ENCODE measurements at regions not wholly inside any gene's neighbourhood (a gene's known extent, or its start where the extent isn't known, plus 50 kb on each side); places are given as distances from the start of the nearest gene placed in this dataset.

- Histone ChIP-seq H2BK120ac (replicated peaks; ENCODE audit: low read depth, low read length) (no peak overlapping the region), H3K27me3 (replicated peaks in 1 of 4; ENCODE audit: control insufficient read depth in 3 of 4, extremely low read depth in 1 of 4, insufficient read depth in 3 of 4, low read length in 3 of 4) (no peaks in the 10 kb centered on the region), H3K18ac (ENCODE audit: extremely low read depth, low read length) (no peak overlapping the region), H3K9ac (replicated peaks in 1 of 4; ENCODE audit: extremely low read depth in 1 of 4, low read depth in 3 of 4, low read length in 3 of 4) (no peak overlapping the region), H2BK5ac (ENCODE audit: low read depth, low read length) (no peak overlapping the region), H3K79me1 (ENCODE audit: low read depth, low read length) (no peaks in the 10 kb centered on the region), H2BK12ac (ENCODE audit: low read depth, low read length) (no peak overlapping the region), H3K56ac (replicated peaks; ENCODE audit: insufficient read length, low read depth, low read length) (no peak overlapping the region), H3K9me3 (ENCODE audit: insufficient read depth in 2 of 2, low read depth in 1 of 2, low read length in 1 of 2) (no peaks in the 10 kb centered on the region), H4K5ac (ENCODE audit: insufficient read length, low read depth, low read length) (no peak overlapping the region), H4K8ac (ENCODE audit: extremely low read depth, insufficient read depth, low read length) (peak overlapping the region; percentile 59; the same call in 1 of the 2 replicates), H3K4me2 (ENCODE audit: insufficient read depth in 1 of 2, low read depth in 2 of 2, low read length in 2 of 2) (no peak overlapping the region), H3K79me2 (ENCODE audit: control insufficient read depth in 1 of 2, insufficient read depth in 2 of 2, low read length in 2 of 2) (no peaks in the 10 kb centered on the region), H3K4me1 (replicated peaks in 1 of 4; ENCODE audit: control insufficient read depth in 3 of 4, insufficient read depth in 4 of 4, low read length in 3 of 4) (peaks cover 0 to 9% (median 7%) of the 10 kb centered on the region in 4 experiments; a peak in 5 of 7 replicates), H3K4me3 (ENCODE audit: extremely low read depth in 1 of 4, insufficient read depth in 2 of 4, low read depth in 3 of 4, low read length in 4 of 4) (no peak overlapping the region), H4K91ac (replicated peaks; ENCODE audit: insufficient read length, low read length) (no peak overlapping the region), H2AK5ac (ENCODE audit: low read depth, low read length) (no peak overlapping the region), H3K14ac (ENCODE audit: insufficient read length) (no peak overlapping the region), H2BK15ac (ENCODE audit: low read length) (no peak overlapping the region), H3K23ac (ENCODE audit: insufficient read length) (no peak overlapping the region), H3K4ac (replicated peaks; ENCODE audit: insufficient read length, low read depth, low read length) (no peak overlapping the region), H2AFZ (ENCODE audit: low read length) (no peak overlapping the region), H2BK20ac (ENCODE audit: low read length) (no peak overlapping the region), H4K20me1 (replicated peaks in 1 of 2; ENCODE audit: control insufficient read depth in 1 of 2, insufficient read depth in 2 of 2, low read length in 2 of 2) (no peaks in the 10 kb centered on the region), H3K23me2 (ENCODE audit: low read depth, low read length) (no peaks in the 10 kb centered on the region), H3K36me3 (ENCODE audit: control insufficient read depth in 2 of 4, insufficient read depth in 4 of 4, low read length in 3 of 4) (no peaks in the 10 kb centered on the region), H3K27ac (ENCODE audit: low read depth, low read length) (no peak overlapping the region)
- CTCF ChIA-PET (ENCODE audit: partially characterized antibody) = no interaction called here
- DNase-seq (ENCODE audit: low read depth in 1 of 2, low spot score in 2 of 2) = peak in 1 of 2 experiments; percentile 33
- POLR2A ChIA-PET (ENCODE audit: partially characterized antibody) = no interaction called here
- 85% methylated on average over 11 of the region's 11 CpGs; no CpG with 5 or more reads in 1 of the 2 experiments for WGBS, 2 experiments (ENCODE audit: extremely low coverage in 1 of 2, insufficient coverage in 1 of 2, insufficient read length in 1 of 2, insufficient replicate concordance in 2 of 2, low coverage in 1 of 2, low lambda C conversion rate in 2 of 2, missing lambda C conversion rate in 1 of 2)
- FAIRE-seq = no peak
- TF ChIP-seq EGR1 (IDR thresholded peaks at IDR 0.05; ENCODE audit: borderline replicate concordance, low read depth, low read length) (no peak), CTBP2 (IDR thresholded peaks at IDR 0.05; ENCODE audit: borderline replicate concordance, insufficient read depth, insufficient read length, low read length) (no peak), RAD21 (IDR thresholded peaks at IDR 0.05 in 1 of 2, conservative IDR thresholded peaks at IDR 0.05 in 1 of 2; ENCODE audit: low read depth in 2 of 2, low read length in 2 of 2) (peak; percentile 28 to 52; a peak in 3 of 4 replicates), KDM1A (IDR thresholded peaks at IDR 0.05; ENCODE audit: borderline replicate concordance, low read length) (no peak), SIRT6 (IDR thresholded peaks at IDR 0.05; ENCODE audit: low read length) (no peak)
- TF ChIP-seq, protein P1, sequence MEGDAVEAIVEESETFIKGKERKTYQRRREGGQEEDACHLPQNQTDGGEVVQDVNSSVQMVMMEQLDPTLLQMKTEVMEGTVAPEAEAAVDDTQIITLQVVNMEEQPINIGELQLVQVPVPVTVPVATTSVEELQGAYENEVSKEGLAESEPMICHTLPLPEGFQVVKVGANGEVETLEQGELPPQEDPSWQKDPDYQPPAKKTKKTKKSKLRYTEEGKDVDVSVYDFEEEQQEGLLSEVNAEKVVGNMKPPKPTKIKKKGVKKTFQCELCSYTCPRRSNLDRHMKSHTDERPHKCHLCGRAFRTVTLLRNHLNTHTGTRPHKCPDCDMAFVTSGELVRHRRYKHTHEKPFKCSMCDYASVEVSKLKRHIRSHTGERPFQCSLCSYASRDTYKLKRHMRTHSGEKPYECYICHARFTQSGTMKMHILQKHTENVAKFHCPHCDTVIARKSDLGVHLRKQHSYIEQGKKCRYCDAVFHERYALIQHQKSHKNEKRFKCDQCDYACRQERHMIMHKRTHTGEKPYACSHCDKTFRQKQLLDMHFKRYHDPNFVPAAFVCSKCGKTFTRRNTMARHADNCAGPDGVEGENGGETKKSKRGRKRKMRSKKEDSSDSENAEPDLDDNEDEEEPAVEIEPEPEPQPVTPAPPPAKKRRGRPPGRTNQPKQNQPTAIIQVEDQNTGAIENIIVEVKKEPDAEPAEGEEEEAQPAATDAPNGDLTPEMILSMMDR (IDR thresholded peaks at IDR 0.05; ENCODE audit: control extremely low read depth in 1 of 3, insufficient read depth in 1 of 3, low read depth in 1 of 3, low read length in 3 of 3) = peak; percentile 22 to 69 (median 31)
These were observed 147.1 kb upstream of the OTOS start for GRCh38 chr2:240287496-240288086.

Measured in H1 (cell line).